A673 (cell line): ENCODE measurements at regions not wholly inside any gene's neighbourhood (a gene's known extent, or its start where the extent isn't known, plus 50 kb on each side); places are given as distances from the start of the nearest gene placed in this dataset.

Experiments
- BruUV-seq: library from RNA; stranded (reverse); fragments of 400-500 nt; replicated peaks from 2 replicates; lab custom pipeline; 2021; lab: Mats Ljungman, UMichigan
- CTCF ChIA-PET: fragments of 300-600 bp; sonication (Branson Sonifier 250); formaldehyde crosslinking; loops from one replicate; lab custom pipeline; 2022; ENCODE audit warnings: antibody characterized with exemption; lab: Charles Lee
- POLR2A ChIA-PET: fragments of 300-600 bp; sonication (Branson Sonifier 250); formaldehyde crosslinking; loops from one replicate; lab custom pipeline; 2022; ENCODE audit warnings: antibody characterized with exemption; ENCODE audit not compliant: low non-redundant PET; lab: Charles Lee
- DNase-seq: peaks from one replicate; pipeline ENCODE4 v3.0.0-alpha.2; 2015; ENCODE audit warnings: low spot score
- H3K27ac ChIP-seq: fragments of 200-600 bp; sonication (generic); 2 replicates; pipeline ENCODE4 v1.5.1; 2016; ENCODE audit warnings: mixed run types, low read depth, mild to moderate bottlenecking, mixed read lengths, antibody characterized with exemption, low read length; ENCODE audit not compliant: poor library complexity, severe bottlenecking
- H3K27me3 ChIP-seq: fragments of 200-600 bp; sonication (generic); replicated peaks from 2 replicates; pipeline ENCODE4 v1.6.1; 2017; ENCODE audit warnings: mixed run types, low read depth, mild to moderate bottlenecking, mixed read lengths, antibody characterized with exemption, low read length; ENCODE audit not compliant: insufficient read depth, poor library complexity
- H3K36me3 ChIP-seq: fragments of 200-600 bp; sonication (generic); 2 replicates; pipeline ENCODE4 v1.6.1; 2016; ENCODE audit warnings: mixed run types, mild to moderate bottlenecking, mixed read lengths, antibody characterized with exemption, low read length; ENCODE audit not compliant: insufficient read depth, poor library complexity, severe bottlenecking
- H3K4me1 ChIP-seq: fragments of 200-600 bp; sonication (generic); 2 replicates; pipeline ENCODE4 v1.6.1; 2017; ENCODE audit warnings: mixed run types, mild to moderate bottlenecking, mixed read lengths, antibody characterized with exemption, low read length; ENCODE audit not compliant: insufficient read depth, poor library complexity, severe bottlenecking
- H3K4me3 ChIP-seq: fragments of 200-600 bp; sonication (generic); 2 replicates; pipeline ENCODE4 v1.5.1; 2016; ENCODE audit warnings: low read depth, mixed run types, mild to moderate bottlenecking, mixed read lengths, low read length; ENCODE audit not compliant: poor library complexity, severe bottlenecking
- H3K9me3 ChIP-seq: fragments of 200-600 bp; sonication (generic); 2 replicates; pipeline ENCODE4 v1.6.1; 2016; ENCODE audit warnings: mixed run types, low read depth, mild to moderate bottlenecking, mixed read lengths, antibody characterized with exemption, low read length; ENCODE audit not compliant: poor library complexity, severe bottlenecking
- CTCF ChIP-seq: fragments of 300-800, 200-600 bp; sonication (generic); conservative IDR thresholded peaks from 2 replicates; pipeline ENCODE4 v1.5.1; 2017; ENCODE audit warnings: low read depth, mild to moderate bottlenecking, antibody characterized with exemption, low read length, moderate library complexity, mixed read lengths
- EZH2 ChIP-seq: fragments of 200-600 bp; sonication (generic); IDR thresholded peaks from 2 replicates; pipeline ENCODE4 v1.6.1; 2017; ENCODE audit warnings: borderline replicate concordance, low read depth, mild to moderate bottlenecking, mixed read lengths, antibody characterized with exemption, low read length; ENCODE audit not compliant: poor library complexity, severe bottlenecking
- intact Hi-C: fragments of 100-400 bp; cut with micrococcal nuclease; formaldehyde crosslinking; loops from one replicate; pipeline ENCODE4 v1.10.0; 2022; ENCODE audit not compliant: unreplicated experiment

GRCh38 chr15:79170256-79170664, 79.7 kb upstream of the RASGRF1 start:
- Histone ChIP-seq H3K27ac (no peak overlapping the region), H3K4me1 (peaks cover 11% of the 10 kb centered on the region), H3K36me3 (no peaks in the 10 kb centered on the region), H3K4me3 (no peak overlapping the region), H3K27me3 (no peaks in the 10 kb centered on the region), H3K9me3 (no peaks in the 10 kb centered on the region)
- CTCF ChIA-PET: interaction anchor here (0.6 kb wide), 1 partner anchor 12 kb away, joined by 4 read pairs; no protein-coding TSS in a partner anchor
- DNase-seq: no peak
- intact Hi-C loops: no loop called here
- POLR2A ChIA-PET: no interaction called here
- TF ChIP-seq EZH2: no peak
- BruUV-seq: no TSS peak

GRCh38 chr15:79169526-79170133, 79.0 kb upstream of the RASGRF1 start:
- Histone ChIP-seq H3K27me3 (no peaks in the 10 kb centered on the region), H3K9me3 (no peaks in the 10 kb centered on the region), H3K4me1 (peaks cover 11% of the 10 kb centered on the region), H3K36me3 (no peaks in the 10 kb centered on the region), H3K27ac (no peak overlapping the region), H3K4me3 (no peak overlapping the region)
- ChIA-PET CTCF (interaction anchor here (0.6 kb wide), 1 partner anchor 13 kb away, joined by 4 read pairs; no protein-coding TSS in a partner anchor), POLR2A (no interaction called here)
- TF ChIP-seq CTCF: no peak
- TF ChIP-seq EZH2: no peak
- no peak for DNase-seq
- intact Hi-C loops: no loop called here
- BruUV-seq: no TSS peak

GRCh38 chr15:79168922-79169456, 78.4 kb upstream of the RASGRF1 start:
- ChIA-PET CTCF (no interaction called here), POLR2A (no interaction called here)
- Histone ChIP-seq H3K27me3 (no peaks in the 10 kb centered on the region), H3K27ac (no peak overlapping the region), H3K4me3 (no peak overlapping the region), H3K4me1 (peaks cover 11% of the 10 kb centered on the region), H3K36me3 (no peaks in the 10 kb centered on the region), H3K9me3 (no peaks in the 10 kb centered on the region)
- BruUV-seq: no TSS peak
- peak; percentile 37 for DNase-seq
- intact Hi-C loops: no loop called here
- TF ChIP-seq CTCF: no peak
- no peak for TF ChIP-seq EZH2

GRCh38 chr15:79167776-79168175, 77.2 kb upstream of the RASGRF1 start:
- Histone ChIP-seq H3K9me3 (no peaks in the 10 kb centered on the region), H3K27ac (no peak overlapping the region), H3K27me3 (no peaks in the 10 kb centered on the region), H3K4me1 (peaks cover 11% of the 10 kb centered on the region), H3K36me3 (no peaks in the 10 kb centered on the region), H3K4me3 (no peak overlapping the region)
- ChIA-PET CTCF (no interaction called here), POLR2A (no interaction called here)
- no peak for DNase-seq
- intact Hi-C loops: no loop called here
- TF ChIP-seq EZH2: no peak
- TF ChIP-seq CTCF: no peak
- no TSS peak for BruUV-seq
